KBM-7 (cell line): ENCODE measurements at regions not wholly inside any gene's neighbourhood (a gene's known extent, or its start where the extent isn't known, plus 50 kb on each side); places are given as distances from the start of the nearest gene placed in this dataset.
"Not testable (repeated sequence)": the region's sequence is repeated elsewhere in the genome, so short reads cannot be mapped to it uniquely, and the experiment has no call there.

Experiments used
- DNase-seq: peaks from one replicate; pipeline ENCODE4 v3.0.0-alpha.2; 2015
- in situ Hi-C: fragments of 300-500 bp; cut with MboI; formaldehyde crosslinking; loops from 2 replicates; pipeline ENCODE4 v1.14.3; 2020; ENCODE audit warnings: low sequenced_read_pairs, low pct_unique_long_range_greater_than_20kb, mixed read lengths

GRCh38 chr7:149334930-149335329, 72.9 kb downstream of the ZNF783 start:
- in situ Hi-C loops = no loop called here
- DNase-seq = no peak

DNA sequence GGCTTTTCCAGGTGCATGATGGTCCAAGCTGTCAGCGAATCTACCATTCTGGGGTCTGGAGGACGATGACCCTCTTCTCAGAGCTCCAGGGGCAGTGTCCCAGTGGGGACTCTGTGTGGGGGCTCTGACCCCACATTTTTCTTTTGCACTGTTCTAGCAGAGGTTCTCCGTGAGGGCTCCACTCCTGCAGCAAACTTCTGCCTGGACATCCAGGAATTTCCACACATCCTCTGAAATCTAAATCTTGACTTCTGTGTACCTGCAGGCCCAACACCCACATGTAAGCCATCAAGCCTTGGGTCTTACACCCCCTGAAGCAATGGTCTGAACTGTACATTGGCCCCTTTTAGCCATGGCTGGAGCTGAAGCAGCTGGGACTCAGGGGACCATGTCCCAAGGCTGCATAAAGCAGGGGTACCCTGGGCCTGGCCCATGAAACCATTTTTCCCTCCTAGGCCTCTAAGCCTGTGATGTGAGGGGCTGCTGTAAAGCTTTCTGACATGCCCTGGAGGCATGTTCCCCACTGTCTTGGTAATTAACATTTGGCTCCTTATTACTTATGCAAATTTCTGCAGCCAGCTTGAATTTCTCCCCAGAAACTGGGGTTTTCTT, 86.9 kb downstream of the ZNF783 start:
- no peak for DNase-seq
- in situ Hi-C loops = no loop called here

DNA sequence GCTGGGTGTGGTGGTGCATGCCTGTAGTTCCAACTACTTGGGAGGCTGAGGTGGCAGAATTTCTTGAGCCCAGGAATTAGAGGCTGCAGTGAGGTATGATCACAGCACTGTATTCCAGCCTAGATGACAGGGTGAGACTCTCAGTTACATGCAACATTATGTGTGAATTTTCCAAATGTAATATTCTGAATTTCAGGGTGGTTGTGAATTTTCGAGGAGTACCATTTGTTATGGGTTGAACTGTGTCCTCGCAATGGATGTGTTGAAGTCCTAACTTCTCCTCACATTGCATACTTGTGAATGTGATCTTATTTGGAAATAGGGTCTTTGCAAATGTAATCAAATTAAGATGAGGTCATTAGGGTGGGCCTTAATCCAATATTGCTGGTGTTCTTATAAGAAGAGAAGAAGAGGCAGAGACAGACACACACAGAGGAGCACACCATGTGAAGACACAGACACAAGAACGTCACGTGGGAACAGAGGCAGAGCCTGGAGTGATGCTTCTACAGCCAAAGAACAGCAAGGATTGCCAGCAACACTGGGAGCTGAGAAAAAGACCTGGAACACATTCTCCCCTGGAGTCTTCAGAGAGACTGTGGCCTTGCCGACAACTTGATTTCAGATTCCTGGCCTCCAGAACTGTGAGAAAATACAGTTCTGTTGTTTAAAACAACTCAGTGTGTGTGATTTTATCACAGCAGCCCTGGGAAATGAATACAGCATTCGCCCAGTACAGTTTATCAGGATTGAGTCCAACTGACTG, 91.9 kb downstream of the ZNF783 start:
- in situ Hi-C loops = no loop called here
- DNase-seq = no peak

- DNase-seq, in situ Hi-C loops: not testable (repeated sequence)
Observed at GRCh38 chr7:149355035-149355389, 93.0 kb downstream of the ZNF783 start.

DNA sequence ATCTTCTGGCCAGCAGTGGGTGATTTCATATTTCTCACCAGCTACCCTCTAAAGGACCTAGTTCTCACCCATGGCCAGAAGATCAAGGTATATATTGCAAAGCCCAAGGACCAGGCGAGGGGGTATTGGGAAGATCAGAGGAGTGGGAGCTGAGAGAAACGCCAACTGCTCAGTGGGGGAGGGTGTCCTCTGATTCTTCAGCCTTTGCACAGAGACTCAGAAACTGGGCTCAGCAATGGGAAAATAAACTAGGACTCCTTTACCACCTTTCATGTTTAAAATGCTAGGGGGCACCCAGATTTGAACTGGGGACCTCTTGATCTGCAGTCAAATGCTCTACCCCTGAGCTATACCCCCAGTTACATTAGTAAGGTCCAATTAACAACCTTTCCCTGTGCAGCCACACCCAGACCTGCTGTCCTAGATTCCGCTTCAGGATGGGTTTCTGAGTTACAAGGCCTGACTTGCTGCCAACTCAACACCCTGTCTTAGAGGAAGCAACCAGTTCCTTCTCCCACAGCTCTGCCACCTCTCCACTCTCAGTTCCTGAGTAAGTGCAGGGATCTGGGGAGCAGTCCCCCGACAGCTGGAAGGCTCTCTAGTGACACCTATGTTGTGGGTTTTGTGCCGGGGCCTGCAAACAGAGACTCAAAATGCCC, 93.5 kb downstream of the ZNF783 start:
- peak; percentile 10 for DNase-seq

DNA sequence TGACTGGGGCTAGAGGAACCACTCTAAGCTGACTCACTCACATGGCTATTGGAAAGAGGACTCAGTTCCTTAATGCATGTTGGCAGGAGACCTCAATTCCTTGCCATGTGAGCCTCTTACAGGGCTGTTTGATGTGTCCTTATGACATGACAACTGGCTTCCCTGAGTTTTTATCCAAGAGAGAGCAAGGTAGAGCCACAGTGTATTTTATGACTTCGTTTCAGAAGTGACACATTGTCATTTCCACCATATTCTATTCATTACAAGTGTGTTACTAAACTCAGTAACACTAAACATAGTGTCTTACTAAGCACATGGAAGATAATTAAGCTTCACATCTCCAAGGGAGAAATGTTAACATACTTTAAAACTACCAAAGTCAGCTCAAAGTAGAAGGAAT, 98.2 kb downstream of the ZNF777 start:
- in situ Hi-C loops = no loop called here
- no peak for DNase-seq

More for the DNA sequence above, 93.5 kb downstream of the ZNF783 start:
- in situ Hi-C loops = no loop called here

DNA sequence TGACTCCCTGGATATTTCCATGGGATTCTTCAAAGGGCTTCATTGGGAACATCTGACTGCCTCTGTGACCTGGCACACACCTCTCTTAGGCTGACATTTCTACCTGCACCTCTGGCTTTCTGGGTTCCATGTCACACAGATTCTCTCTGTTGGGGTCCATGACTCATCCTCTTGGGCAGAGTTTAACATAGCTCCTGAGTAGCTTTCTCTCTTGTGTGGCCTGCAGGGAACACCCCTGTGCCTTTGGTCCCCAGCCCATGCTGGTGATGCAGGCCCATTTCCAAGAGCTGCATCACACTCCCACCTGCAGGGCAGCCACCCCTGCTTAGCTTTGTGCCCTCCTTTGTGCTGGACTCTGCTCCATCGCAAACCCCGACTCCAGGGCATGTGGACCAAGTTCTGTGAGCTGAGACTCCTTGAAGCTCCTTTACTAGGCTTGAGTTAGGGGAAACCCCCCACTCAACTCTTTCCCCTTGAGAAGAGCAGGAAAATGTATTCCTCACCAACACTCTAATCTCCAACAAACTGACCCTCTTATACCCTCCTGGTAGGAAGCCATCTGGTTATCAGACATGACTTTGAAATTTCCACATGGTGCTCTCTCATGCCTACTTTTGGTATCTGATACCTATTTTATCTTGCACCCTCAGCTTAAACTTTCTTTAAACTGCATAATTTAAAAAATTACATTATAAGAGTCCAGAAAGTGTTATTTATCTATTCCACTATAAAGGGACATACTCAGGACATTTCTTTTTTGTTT, 93.3 kb downstream of the ZNF777 start:
- in situ Hi-C loops = no loop called here
- DNase-seq = no peak

DNA sequence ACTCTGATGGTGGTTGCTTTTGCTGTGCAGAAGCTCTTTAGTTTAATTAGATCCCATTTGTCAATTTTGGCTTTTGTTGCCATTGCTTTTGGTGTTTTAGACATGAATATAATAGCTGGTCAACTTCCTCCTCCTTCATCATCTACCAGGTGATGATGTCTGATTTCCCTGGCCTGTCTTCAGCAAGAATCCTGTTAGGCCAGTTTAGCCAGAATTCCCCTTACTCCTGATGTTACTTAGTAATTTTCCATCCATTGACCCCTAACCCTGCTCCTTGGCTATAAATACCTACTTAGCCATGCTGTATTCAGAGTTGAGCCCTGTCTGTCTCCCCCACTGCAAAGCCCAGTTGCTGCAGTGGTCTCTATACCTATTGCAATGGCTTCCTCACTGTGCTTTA, 91.4 kb downstream of the ZNF777 start:
- DNase-seq = no peak
- in situ Hi-C loops = no loop called here

- no peak for DNase-seq
- in situ Hi-C loops = no loop called here
Observed at GRCh38 chr7:149370790-149371189, 90.1 kb downstream of the ZNF777 start.

DNA sequence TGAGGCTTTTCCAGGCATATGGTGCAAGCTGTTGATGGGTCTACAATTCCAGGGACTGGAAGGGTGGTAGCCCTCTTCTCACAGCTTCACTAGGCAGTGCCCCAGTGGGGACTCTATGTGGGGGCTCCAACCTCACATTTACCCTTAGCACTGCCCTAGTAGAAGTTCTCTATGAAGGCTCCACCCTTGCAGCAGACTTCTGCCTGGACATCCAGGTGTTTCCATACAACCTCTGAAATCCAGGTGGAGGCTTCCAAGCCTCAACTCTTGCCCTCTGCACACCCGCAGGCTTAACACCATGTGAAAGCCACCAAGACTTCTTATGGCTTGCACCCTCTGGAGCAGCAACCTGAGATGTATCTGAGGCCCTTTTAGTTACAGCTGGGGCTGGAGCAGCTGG, 87.8 kb downstream of the ZNF777 start:
- no peak for DNase-seq
- in situ Hi-C loops = no loop called here

DNA sequence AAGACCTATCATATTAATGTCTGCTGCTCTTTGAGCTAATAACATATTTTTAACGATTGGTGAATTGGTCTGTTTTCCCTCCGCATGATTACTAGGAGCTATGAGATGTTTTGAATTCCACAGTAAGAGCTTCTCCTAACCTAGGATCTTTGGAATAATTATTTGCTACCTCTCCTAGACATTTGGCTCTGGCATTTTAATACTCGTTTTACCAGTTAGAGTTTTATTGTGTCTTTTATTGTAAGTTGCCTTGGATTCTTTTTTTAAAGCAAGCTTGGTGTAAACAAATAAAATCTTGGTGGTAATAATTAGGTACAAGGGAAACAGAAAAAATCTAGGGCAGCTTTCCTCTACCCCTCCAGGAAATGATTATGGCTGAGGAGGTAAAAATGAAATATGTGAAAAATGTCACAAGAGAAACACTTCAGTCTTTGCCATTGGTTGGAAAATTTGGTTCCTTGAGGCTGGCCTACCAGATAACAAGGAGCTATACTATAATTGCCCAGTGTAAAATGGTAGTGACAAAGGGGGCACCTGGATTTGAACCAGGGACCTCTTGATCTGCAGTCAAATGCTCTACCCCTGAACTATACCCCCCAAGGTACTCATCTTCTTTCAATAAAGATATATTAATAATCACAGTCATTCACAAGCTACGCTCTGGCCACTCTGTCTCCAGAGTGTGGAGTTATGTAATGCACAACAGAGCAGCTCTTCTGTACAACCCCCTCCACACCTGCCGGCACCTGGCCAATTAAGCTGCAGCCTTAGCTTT, 85.4 kb downstream of the ZNF777 start:
- no peak for DNase-seq
- in situ Hi-C loops = no loop called here

- in situ Hi-C loops = no loop called here
Observed at GRCh38 chr7:149377386-149377785, 83.5 kb downstream of the ZNF777 start.

DNA sequence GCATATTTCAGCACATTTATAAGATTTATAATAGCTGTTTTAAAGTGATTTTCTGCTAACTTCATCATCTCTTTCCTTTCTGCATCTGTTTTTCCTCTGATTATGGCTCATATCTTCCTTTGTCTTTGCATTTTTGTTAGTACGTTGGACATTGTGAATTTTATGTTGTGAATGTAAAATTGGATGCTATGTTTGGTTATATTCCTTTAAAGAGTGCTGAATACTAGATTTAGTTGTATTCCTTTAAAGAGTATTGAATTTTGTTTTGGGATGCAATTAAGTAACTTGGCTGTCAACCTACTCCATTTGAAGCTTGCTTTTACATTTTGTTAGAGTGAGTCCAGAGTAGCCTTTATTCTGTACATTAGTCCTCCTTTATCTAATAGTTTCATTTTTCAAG, 81.2 kb downstream of the ZNF777 start:
- DNase-seq = no peak
- in situ Hi-C loops = no loop called here

More at GRCh38 chr7:149377386-149377785, 83.5 kb downstream of the ZNF777 start:
- no peak for DNase-seq

DNA sequence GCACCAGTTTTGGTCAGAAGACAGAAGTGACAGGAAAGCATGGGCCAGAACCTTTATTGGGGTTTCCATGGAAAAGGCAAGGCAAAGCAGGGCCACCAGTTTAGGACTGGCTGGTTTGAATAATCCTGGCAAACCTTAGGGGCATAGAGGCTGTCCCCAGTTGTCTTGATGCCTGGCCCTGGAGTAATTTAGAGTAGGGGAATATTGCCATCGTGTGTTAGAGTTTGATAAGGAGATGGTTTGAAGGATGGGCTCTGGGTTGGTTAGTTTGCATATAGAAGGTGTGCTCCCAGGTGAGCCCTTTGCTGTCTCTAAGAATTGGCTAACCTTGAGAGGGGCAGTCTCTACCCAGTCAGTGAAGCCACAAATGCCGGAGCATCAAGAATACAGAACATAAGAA, 79.6 kb downstream of the ZNF777 start:
- DNase-seq = no peak
- in situ Hi-C loops = no loop called here
